ENCODE measurements at regions not wholly inside any gene's neighbourhood (a gene's known extent, or its start where the extent isn't known, plus 50 kb on each side); places are given as distances from the start of the nearest gene placed in this dataset.

- Histone ChIP-seq H3K79me2 (ENCODE audit: insufficient read depth, low read length) (no peaks in the 10 kb centered on the region), H3K4me3 (ENCODE audit: low read depth, low read length, poor library complexity, severe bottlenecking) (no peak overlapping the region), H3K9me2 (ENCODE audit: low read depth, low read length) (no peaks in the 10 kb centered on the region), H2AFZ (ENCODE audit: low read length) (no peak overlapping the region), H3K4me1 (ENCODE audit: insufficient read depth, low read length, severe bottlenecking) (peaks cover 72% of the 10 kb centered on the region), H3K4me2 (ENCODE audit: low read length) (peak overlapping the region; percentile 30; the same call in 1 of the 2 replicates), H3K36me3 (ENCODE audit: insufficient read depth, low read length) (no peaks in the 10 kb centered on the region), H3F3A (ENCODE audit: insufficient read depth, low read length) (no peaks in the 10 kb centered on the region), H3K27me3 (ENCODE audit: insufficient read depth, low read length) (no peaks in the 10 kb centered on the region), H3K9ac (ENCODE audit: low read length) (no peak overlapping the region; the same call in 1 of the 2 replicates), H3K27ac (ENCODE audit: low read depth, low read length, poor library complexity, severe bottlenecking) (no peak overlapping the region), H4K20me1 (ENCODE audit: insufficient read depth, low read length) (no peaks in the 10 kb centered on the region), H3K9me3 (ENCODE audit: low read length) (no peaks in the 10 kb centered on the region)
- TF ChIP-seq EZH2 (IDR thresholded peaks at IDR 0.05; ENCODE audit: borderline replicate concordance, low read length): no peak
- TF ChIP-seq CTCF (IDR thresholded peaks at IDR 0.05; ENCODE audit: low read length): no peak
Measured at GRCh38 chr2:196245378-196246140, 74.2 kb upstream of the STK17B start.

GRCh38 chr2:196247114-196247975, 76.0 kb upstream of the STK17B start:
- TF ChIP-seq CTCF (IDR thresholded peaks at IDR 0.05; ENCODE audit: low read length) (no peak), EZH2 (IDR thresholded peaks at IDR 0.05; ENCODE audit: borderline replicate concordance, low read length) (no peak)
- Histone ChIP-seq H4K20me1 (ENCODE audit: insufficient read depth, low read length) (no peaks in the 10 kb centered on the region), H2AFZ (ENCODE audit: low read length) (no peak overlapping the region), H3K9me2 (ENCODE audit: low read depth, low read length) (no peaks in the 10 kb centered on the region), H3K4me3 (ENCODE audit: low read depth, low read length, poor library complexity, severe bottlenecking) (no peak overlapping the region), H3K79me2 (ENCODE audit: insufficient read depth, low read length) (no peaks in the 10 kb centered on the region), H3K27me3 (ENCODE audit: insufficient read depth, low read length) (no peaks in the 10 kb centered on the region), H3K27ac (ENCODE audit: low read depth, low read length, poor library complexity, severe bottlenecking) (peak overlapping the region; percentile 75), H3K4me1 (ENCODE audit: insufficient read depth, low read length, severe bottlenecking) (peaks cover 60% of the 10 kb centered on the region), H3K9ac (ENCODE audit: low read length) (0 out of 2 replicates have a peak overlapping the region, but pooled peaks have one; percentile 5), H3F3A (ENCODE audit: insufficient read depth, low read length) (no peaks in the 10 kb centered on the region), H3K36me3 (ENCODE audit: insufficient read depth, low read length) (no peaks in the 10 kb centered on the region), H3K9me3 (ENCODE audit: low read length) (no peaks in the 10 kb centered on the region), H3K4me2 (ENCODE audit: low read length) (no peak overlapping the region)

- Histone ChIP-seq H2AFZ (ENCODE audit: low read length) (no peak overlapping the region), H3K9me3 (ENCODE audit: low read length) (no peaks in the 10 kb centered on the region), H3F3A (ENCODE audit: insufficient read depth, low read length) (no peaks in the 10 kb centered on the region), H3K4me2 (ENCODE audit: low read length) (no peak overlapping the region), H3K9me2 (ENCODE audit: low read depth, low read length) (no peaks in the 10 kb centered on the region), H3K27ac (ENCODE audit: low read depth, low read length, poor library complexity, severe bottlenecking) (peak overlapping the region; percentile 75), H3K79me2 (ENCODE audit: insufficient read depth, low read length) (no peaks in the 10 kb centered on the region), H3K36me3 (ENCODE audit: insufficient read depth, low read length) (no peaks in the 10 kb centered on the region), H4K20me1 (ENCODE audit: insufficient read depth, low read length) (no peaks in the 10 kb centered on the region), H3K4me1 (ENCODE audit: insufficient read depth, low read length, severe bottlenecking) (peaks cover 55% of the 10 kb centered on the region), H3K27me3 (ENCODE audit: insufficient read depth, low read length) (no peaks in the 10 kb centered on the region), H3K4me3 (ENCODE audit: low read depth, low read length, poor library complexity, severe bottlenecking) (no peak overlapping the region), H3K9ac (ENCODE audit: low read length) (0 out of 2 replicates have a peak overlapping the region, but pooled peaks have one; percentile 5)
- TF ChIP-seq EZH2 (IDR thresholded peaks at IDR 0.05; ENCODE audit: borderline replicate concordance, low read length) (no peak), CTCF (IDR thresholded peaks at IDR 0.05; ENCODE audit: low read length) (no peak)
Measured at GRCh38 chr2:196247976-196248280, 76.5 kb upstream of the STK17B start.

Data from OCI-LY1 (cell line).